Activated CD4-positive, alpha-beta T cell treated with anti-CD3 and anti-CD28 coated beads, Interleukin-2, amount 10 ng/mL, durations not matched to agents 7 days and 5 days (primary cell): ENCODE measurements at regions not wholly inside any gene's neighbourhood (a gene's known extent, or its start where the extent isn't known, plus 50 kb on each side); places are given as distances from the start of the nearest gene placed in this dataset.
"Not testable (repeated sequence)": the region's sequence is repeated elsewhere in the genome, so short reads cannot be mapped to it uniquely, and the experiment has no call there.

Source experiments
- CTCF ChIA-PET: fragments of 350-600 bp; sonication (Branson Sonifier 250); formaldehyde crosslinking; loops from one replicate; lab custom pipeline; 2021; ENCODE audit warnings: antibody characterized with exemption; lab: Charles Lee
- POLR2A ChIA-PET: fragments of 350-600 bp; sonication (Branson Sonifier 250); formaldehyde crosslinking; loops from one replicate; lab custom pipeline; 2021; ENCODE audit warnings: antibody characterized with exemption; lab: Charles Lee
- DNase-seq: peaks from one replicate; pipeline ENCODE4 v3.0.0-alpha.2; 2020
- H3K27ac Mint-ChIP-seq: one replicate; pipeline ENCODE4 v1.8.0; 2021; ENCODE audit warnings: mild to moderate bottlenecking, moderate library complexity, mixed read lengths
- H3K27me3 Mint-ChIP-seq: one replicate; pipeline ENCODE4 v1.8.0; 2021; ENCODE audit warnings: mixed read lengths
- H3K36me3 Mint-ChIP-seq: one replicate; pipeline ENCODE4 v1.8.0; 2021; ENCODE audit warnings: low read depth, mixed read lengths
- H3K4me1 Mint-ChIP-seq: one replicate; pipeline ENCODE4 v1.8.0; 2021; ENCODE audit warnings: mixed read lengths
- H3K4me3 Mint-ChIP-seq: one replicate; pipeline ENCODE4 v1.8.0; 2021; ENCODE audit warnings: mild to moderate bottlenecking, moderate library complexity, mixed read lengths
- H3K9me3 Mint-ChIP-seq: one replicate; pipeline ENCODE4 v1.8.0; 2021; ENCODE audit warnings: mixed read lengths

DNA sequence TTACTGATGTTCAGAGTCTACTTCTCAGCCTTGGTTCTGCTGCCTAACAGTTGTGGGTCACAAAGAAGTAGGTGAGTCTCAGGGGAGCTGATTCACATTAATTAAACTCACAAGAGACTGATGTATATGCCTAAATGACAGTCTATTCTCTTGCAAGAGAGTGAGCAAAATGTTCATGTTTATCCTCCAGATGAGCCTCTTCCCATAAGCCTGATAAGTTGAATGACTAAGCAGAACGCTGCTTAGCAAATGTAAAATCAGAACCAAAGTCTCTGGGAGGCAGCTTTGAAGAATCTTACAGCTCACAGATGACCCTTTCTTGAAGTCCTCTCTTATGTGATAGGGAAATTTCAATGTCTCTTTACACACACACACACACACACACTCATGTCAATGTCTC, 1092.2 kb downstream of the TYW1 start:
- H3K27me3 Mint-ChIP-seq: no peaks in the 10 kb centered on the region
- H3K36me3 Mint-ChIP-seq: no peaks in the 10 kb centered on the region
- H3K4me1 Mint-ChIP-seq: no peaks in the 10 kb centered on the region
- H3K9me3 Mint-ChIP-seq: peaks cover 22% of the 10 kb centered on the region
- DNase-seq: no peak
- no peak overlapping the region for H3K27ac Mint-ChIP-seq
- ChIA-PET POLR2A (no interaction called here), CTCF (no interaction called here)
- no peak overlapping the region for H3K4me3 Mint-ChIP-seq

DNA sequence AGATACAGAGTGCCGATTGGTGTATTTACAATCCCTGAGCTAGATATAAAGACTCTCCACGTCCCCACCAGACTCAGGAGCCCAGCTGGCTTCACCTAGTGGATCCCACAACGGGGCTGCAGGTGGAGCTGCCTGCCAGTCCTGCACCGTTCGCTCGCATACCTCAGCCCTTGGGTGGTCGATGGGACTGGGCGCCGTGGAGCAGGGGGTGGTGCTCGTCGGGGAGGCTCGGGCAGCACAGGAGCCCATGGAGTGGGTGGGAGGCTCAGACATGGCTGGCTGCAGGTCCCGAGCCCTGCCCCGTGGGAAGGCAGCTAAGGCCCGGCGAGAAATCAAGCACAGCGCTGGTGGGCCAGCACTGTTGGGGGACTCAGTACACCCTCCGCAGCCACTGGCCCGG, 1093.6 kb downstream of the TYW1 start:
- CTCF ChIA-PET, DNase-seq, POLR2A ChIA-PET, H3K27me3 Mint-ChIP-seq, H3K27ac Mint-ChIP-seq, H3K36me3 Mint-ChIP-seq, H3K4me1 Mint-ChIP-seq, H3K4me3 Mint-ChIP-seq: not testable (repeated sequence)
- peaks cover 19% of the 10 kb centered on the region for H3K9me3 Mint-ChIP-seq

DNA sequence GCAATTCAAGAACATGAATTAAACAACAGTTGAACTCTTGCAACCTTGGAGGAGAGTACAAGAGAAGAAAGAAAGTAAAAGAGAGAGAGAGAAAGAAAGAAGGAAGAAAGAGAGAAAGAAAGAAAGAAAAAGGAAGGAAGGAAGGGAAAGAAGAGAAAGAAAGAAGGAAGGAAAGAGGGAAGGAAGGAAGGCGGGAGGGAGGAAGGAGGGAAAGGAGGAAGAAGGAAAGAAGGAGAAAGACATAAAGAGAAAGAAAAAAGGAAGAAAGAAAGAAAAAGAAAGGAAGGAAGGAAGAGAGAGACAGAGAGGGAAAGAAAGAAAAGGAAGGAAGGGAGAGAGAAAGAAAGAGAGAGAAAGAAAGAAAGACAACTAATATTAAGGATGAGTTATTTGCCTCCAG, 1106.7 kb downstream of the TYW1 start:
- ChIA-PET CTCF (no interaction called here), POLR2A (no interaction called here)
- Mint-ChIP-seq H3K4me3 (no peak overlapping the region), H3K4me1 (no peaks in the 10 kb centered on the region), H3K27ac (no peak overlapping the region), H3K27me3 (no peaks in the 10 kb centered on the region), H3K36me3 (no peaks in the 10 kb centered on the region), H3K9me3 (peaks cover 32% of the 10 kb centered on the region)
- DNase-seq: no peak

DNA sequence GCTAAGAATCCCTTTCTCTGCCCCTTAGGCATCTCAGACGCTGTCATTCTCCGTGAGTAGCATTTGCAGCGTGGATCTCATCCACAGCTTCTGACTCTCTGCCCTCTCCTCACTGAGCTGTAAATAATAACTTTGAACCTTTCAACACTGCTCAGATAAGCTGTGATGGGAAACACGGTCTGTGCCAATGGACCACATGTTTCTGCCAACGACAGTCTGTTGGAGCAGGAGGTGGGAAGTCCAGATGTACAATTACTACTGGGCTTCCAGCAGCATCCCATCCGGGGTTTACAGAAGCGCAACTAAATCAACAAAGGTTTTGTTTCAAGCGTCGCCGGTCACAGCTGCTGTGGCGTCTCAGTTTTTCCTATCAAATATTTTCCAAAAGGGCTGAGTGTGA, 1110.6 kb downstream of the TYW1 start:
- Mint-ChIP-seq H3K4me3 (no peak overlapping the region), H3K9me3 (peaks cover 21% of the 10 kb centered on the region), H3K4me1 (no peaks in the 10 kb centered on the region), H3K27me3 (no peaks in the 10 kb centered on the region), H3K36me3 (no peaks in the 10 kb centered on the region), H3K27ac (no peak overlapping the region)
- CTCF ChIA-PET: interaction anchor here (0.6 kb wide), 1 partner anchor 183 kb away, joined by 3 read pairs; no protein-coding TSS in a partner anchor
- POLR2A ChIA-PET: no interaction called here
- no peak for DNase-seq

- H3K4me1 Mint-ChIP-seq: no peaks in the 10 kb centered on the region
- ChIA-PET CTCF (interaction anchor here (0.6 kb wide), 1 partner anchor 182 kb away, joined by 3 read pairs; no protein-coding TSS in a partner anchor), POLR2A (no interaction called here)
- no peaks in the 10 kb centered on the region for H3K27me3 Mint-ChIP-seq
- no peak overlapping the region for H3K27ac Mint-ChIP-seq
- no peak overlapping the region for H3K4me3 Mint-ChIP-seq
- no peaks in the 10 kb centered on the region for H3K36me3 Mint-ChIP-seq
- H3K9me3 Mint-ChIP-seq: peaks cover 26% of the 10 kb centered on the region
- no peak for DNase-seq
Observed at GRCh38 chr7:68107968-68108367, 1111.3 kb downstream of the TYW1 start.

- CTCF ChIA-PET: no interaction called here
- H3K27ac Mint-ChIP-seq: no peak overlapping the region
- no peaks in the 10 kb centered on the region for H3K27me3 Mint-ChIP-seq
Observed at GRCh38 chr7:68109299-68109698, 1112.7 kb downstream of the TYW1 start.

GRCh38 chr7:68119411-68119810, 1122.8 kb downstream of the TYW1 start:
- no peak overlapping the region for H3K27ac Mint-ChIP-seq
- no peaks in the 10 kb centered on the region for H3K36me3 Mint-ChIP-seq
- no peak overlapping the region for H3K4me3 Mint-ChIP-seq
- no peak for DNase-seq
- ChIA-PET CTCF (no interaction called here), POLR2A (no interaction called here)
- H3K4me1 Mint-ChIP-seq: no peaks in the 10 kb centered on the region
- H3K27me3 Mint-ChIP-seq: no peaks in the 10 kb centered on the region
- peaks cover 38% of the 10 kb centered on the region for H3K9me3 Mint-ChIP-seq

More at GRCh38 chr7:68109299-68109698, 1112.7 kb downstream of the TYW1 start:
- POLR2A ChIA-PET: no interaction called here
- no peak for DNase-seq
- Mint-ChIP-seq H3K4me1 (no peaks in the 10 kb centered on the region), H3K36me3 (no peaks in the 10 kb centered on the region), H3K4me3 (no peak overlapping the region), H3K9me3 (peaks cover 28% of the 10 kb centered on the region)

DNA sequence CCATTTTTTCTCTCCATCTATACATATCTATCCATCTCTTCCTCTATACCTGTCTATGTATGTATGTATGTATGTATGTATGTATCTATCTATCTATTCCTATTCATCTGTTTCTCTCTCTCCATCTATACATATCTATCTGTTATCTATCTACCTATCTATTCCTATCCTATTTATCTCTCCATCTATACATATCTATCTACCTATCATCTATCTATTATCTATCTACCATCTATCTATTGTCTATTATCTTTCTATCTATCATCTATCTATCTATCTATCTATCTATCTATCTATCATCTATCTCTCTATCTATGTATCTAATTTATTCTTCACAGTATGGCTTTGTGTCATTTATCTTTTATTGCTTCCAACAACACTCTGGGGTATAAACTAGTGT, 1124.4 kb downstream of the TYW1 start:
- Mint-ChIP-seq H3K36me3 (no peaks in the 10 kb centered on the region), H3K4me1 (no peaks in the 10 kb centered on the region), H3K9me3 (peaks cover 39% of the 10 kb centered on the region), H3K27ac (no peak overlapping the region), H3K4me3 (no peak overlapping the region), H3K27me3 (no peaks in the 10 kb centered on the region)
- DNase-seq: no peak
- ChIA-PET CTCF (no interaction called here), POLR2A (no interaction called here)

DNA sequence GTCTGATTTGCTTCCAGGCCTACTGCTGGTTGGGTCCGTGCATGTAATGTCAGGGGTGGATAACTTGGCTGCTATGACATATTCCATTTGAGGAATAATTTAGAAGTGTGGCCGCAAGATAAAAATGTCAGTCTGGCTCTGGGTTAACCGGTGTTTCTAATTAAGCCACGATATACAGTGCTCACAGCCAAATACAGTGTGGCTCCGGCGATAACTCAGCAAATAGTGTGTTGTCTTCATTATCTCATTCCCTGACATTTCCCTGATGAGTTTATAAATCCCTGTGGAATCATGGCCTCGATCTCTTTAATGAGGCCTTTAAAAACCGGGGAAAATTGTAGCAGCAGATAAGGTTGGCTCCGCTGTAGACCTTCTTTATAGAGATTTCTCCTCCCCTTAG, 1125.0 kb downstream of the TYW1 start:
- H3K4me1 Mint-ChIP-seq: no peaks in the 10 kb centered on the region
- H3K27ac Mint-ChIP-seq: no peak overlapping the region
- no peaks in the 10 kb centered on the region for H3K27me3 Mint-ChIP-seq
- CTCF ChIA-PET: no interaction called here
- H3K36me3 Mint-ChIP-seq: no peaks in the 10 kb centered on the region
- peaks cover 41% of the 10 kb centered on the region for H3K9me3 Mint-ChIP-seq
- no peak for DNase-seq
- no peak overlapping the region for H3K4me3 Mint-ChIP-seq
- POLR2A ChIA-PET: no interaction called here

DNA sequence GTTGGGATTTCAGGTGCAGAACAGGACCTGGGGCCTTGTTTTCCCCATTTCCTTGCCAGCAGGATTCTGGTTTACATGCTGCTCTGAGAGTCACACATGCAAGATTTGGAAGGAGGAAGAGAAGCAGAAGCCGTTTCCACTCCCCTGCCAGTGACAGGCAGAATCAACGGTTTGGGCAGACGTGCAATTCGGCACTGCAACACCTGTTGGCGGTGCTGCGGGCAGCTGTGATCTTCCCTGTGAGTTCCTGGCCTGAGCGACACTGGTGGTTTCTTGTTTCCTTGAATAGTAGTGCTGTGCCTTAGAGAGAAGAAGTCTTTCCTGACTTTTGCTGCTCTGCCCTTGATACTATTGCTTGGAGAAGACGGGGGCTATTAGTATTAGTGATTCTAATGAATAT, 1126.2 kb downstream of the TYW1 start:
- Mint-ChIP-seq H3K27ac (no peak overlapping the region), H3K27me3 (no peaks in the 10 kb centered on the region), H3K36me3 (no peaks in the 10 kb centered on the region), H3K4me1 (no peaks in the 10 kb centered on the region), H3K9me3 (peaks cover 39% of the 10 kb centered on the region), H3K4me3 (no peak overlapping the region)
- ChIA-PET POLR2A (no interaction called here), CTCF (no interaction called here)
- no peak for DNase-seq

- Mint-ChIP-seq H3K9me3 (peaks cover 22% of the 10 kb centered on the region), H3K4me1 (no peaks in the 10 kb centered on the region), H3K27ac (no peak overlapping the region), H3K4me3 (no peak overlapping the region), H3K27me3 (no peaks in the 10 kb centered on the region), H3K36me3 (no peaks in the 10 kb centered on the region)
- no peak for DNase-seq
- ChIA-PET POLR2A (no interaction called here), CTCF (no interaction called here)
Observed at GRCh38 chr7:68125168-68125567, 1128.5 kb downstream of the TYW1 start.

DNA sequence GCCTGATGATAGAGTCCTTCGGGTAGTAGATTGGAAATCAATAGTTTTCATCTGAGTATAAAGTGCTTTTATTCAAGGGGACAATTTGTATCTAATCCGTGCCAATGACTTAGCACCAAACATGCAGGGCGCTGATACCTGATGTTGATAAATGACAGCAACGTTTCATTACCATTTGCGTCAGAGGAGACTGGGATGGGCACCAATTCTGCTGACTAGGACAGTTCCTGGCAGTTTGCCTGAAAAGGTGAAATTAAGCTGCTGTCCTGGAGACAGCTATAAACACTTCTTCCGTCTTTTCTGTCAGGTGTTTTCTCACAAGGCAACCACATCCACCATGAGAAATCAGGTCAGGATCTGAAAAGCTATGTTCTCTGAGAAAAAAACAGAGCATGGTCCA, 1136.4 kb downstream of the TYW1 start:
- Mint-ChIP-seq H3K27ac (no peak overlapping the region), H3K4me1 (no peaks in the 10 kb centered on the region), H3K4me3 (no peak overlapping the region), H3K36me3 (no peaks in the 10 kb centered on the region), H3K27me3 (no peaks in the 10 kb centered on the region), H3K9me3 (peaks cover 8% of the 10 kb centered on the region)
- CTCF ChIA-PET: interaction anchor here (0.6 kb wide), 1 partner anchor 1800 kb away, joined by 3 read pairs; no protein-coding TSS in a partner anchor
- DNase-seq: no peak
- POLR2A ChIA-PET: no interaction called here

GRCh38 chr7:68143345-68143744, 1146.7 kb downstream of the TYW1 start:
- H3K4me1 Mint-ChIP-seq: no peaks in the 10 kb centered on the region
- POLR2A ChIA-PET: no interaction called here
- no peaks in the 10 kb centered on the region for H3K36me3 Mint-ChIP-seq
- no peak overlapping the region for H3K27ac Mint-ChIP-seq
- no peak overlapping the region for H3K4me3 Mint-ChIP-seq
- DNase-seq: no peak
- H3K9me3 Mint-ChIP-seq: peaks cover 28% of the 10 kb centered on the region
- no peaks in the 10 kb centered on the region for H3K27me3 Mint-ChIP-seq
- CTCF ChIA-PET: no interaction called here

- no peaks in the 10 kb centered on the region for H3K4me1 Mint-ChIP-seq
- CTCF ChIA-PET: no interaction called here
- H3K27me3 Mint-ChIP-seq: no peaks in the 10 kb centered on the region
- H3K9me3 Mint-ChIP-seq: peaks cover 35% of the 10 kb centered on the region
- POLR2A ChIA-PET: no interaction called here
- no peaks in the 10 kb centered on the region for H3K36me3 Mint-ChIP-seq
- H3K4me3 Mint-ChIP-seq: no peak overlapping the region
- DNase-seq: no peak
- no peak overlapping the region for H3K27ac Mint-ChIP-seq
Observed at GRCh38 chr7:68146983-68147382, 1150.3 kb downstream of the TYW1 start.
